ENCODE measurements at regions not wholly inside any gene's neighbourhood (a gene's known extent, or its start where the extent isn't known, plus 50 kb on each side); places are given as distances from the start of the nearest gene placed in this dataset.

DNA sequence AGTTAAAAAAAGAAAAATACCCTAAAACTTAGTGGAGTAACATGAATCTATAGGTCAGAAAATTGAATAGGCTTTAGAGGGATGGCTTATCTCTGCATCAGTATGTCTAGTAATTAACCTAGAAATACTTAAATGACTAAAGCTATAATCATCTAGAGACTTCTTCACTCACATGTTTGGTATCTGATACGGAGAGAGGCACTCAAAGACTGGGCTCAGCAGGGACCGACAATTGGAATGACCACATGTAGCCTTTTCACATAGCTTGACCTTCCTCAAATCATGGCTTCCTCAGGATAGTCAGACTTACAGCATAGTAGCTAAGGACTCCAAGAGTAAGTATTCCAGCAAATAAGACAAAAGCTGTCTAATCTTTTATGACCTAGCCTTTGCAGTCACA, 105.3 kb upstream of the RORB start:
- Mint-ChIP-seq H3K27ac (ENCODE audit: unreplicated experiment) (no peak overlapping the region), H3K4me3 (ENCODE audit: unreplicated experiment) (no peak overlapping the region), H3K9me3 (ENCODE audit: unreplicated experiment) (no peaks in the 10 kb centered on the region), H3K27me3 (ENCODE audit: unreplicated experiment) (no peaks in the 10 kb centered on the region), H3K4me1 (ENCODE audit: unreplicated experiment) (no peaks in the 10 kb centered on the region), H3K36me3 (ENCODE audit: unreplicated experiment) (no peaks in the 10 kb centered on the region)
- TF ChIP-seq, protein P1, sequence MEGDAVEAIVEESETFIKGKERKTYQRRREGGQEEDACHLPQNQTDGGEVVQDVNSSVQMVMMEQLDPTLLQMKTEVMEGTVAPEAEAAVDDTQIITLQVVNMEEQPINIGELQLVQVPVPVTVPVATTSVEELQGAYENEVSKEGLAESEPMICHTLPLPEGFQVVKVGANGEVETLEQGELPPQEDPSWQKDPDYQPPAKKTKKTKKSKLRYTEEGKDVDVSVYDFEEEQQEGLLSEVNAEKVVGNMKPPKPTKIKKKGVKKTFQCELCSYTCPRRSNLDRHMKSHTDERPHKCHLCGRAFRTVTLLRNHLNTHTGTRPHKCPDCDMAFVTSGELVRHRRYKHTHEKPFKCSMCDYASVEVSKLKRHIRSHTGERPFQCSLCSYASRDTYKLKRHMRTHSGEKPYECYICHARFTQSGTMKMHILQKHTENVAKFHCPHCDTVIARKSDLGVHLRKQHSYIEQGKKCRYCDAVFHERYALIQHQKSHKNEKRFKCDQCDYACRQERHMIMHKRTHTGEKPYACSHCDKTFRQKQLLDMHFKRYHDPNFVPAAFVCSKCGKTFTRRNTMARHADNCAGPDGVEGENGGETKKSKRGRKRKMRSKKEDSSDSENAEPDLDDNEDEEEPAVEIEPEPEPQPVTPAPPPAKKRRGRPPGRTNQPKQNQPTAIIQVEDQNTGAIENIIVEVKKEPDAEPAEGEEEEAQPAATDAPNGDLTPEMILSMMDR (IDR thresholded peaks at IDR 0.05): no peak
- DNase-seq (ENCODE audit: extremely low spot score, unreplicated experiment): no peak

DNA sequence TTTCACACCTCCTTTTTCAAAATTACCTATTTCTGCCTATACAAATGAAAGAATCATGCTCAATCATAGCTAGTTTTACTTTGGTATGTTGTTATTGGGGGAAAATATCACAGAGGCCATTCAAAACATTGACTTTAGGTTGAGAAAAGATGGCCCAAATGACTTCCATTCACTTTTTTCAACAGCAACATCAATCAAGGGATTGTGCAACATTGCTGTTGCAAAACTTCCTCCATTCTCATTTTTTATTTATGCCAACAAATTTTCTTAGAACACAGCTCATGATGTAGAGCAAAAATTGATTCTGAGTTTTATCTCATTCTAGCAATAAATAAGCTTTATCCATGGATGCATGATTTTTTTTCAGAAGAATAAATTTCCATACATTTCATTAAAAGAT, 93.6 kb upstream of the RORB start:
- TF ChIP-seq, protein P1 (IDR thresholded peaks at IDR 0.05): no peak
- Mint-ChIP-seq H3K27ac (ENCODE audit: unreplicated experiment) (no peak overlapping the region), H3K4me1 (ENCODE audit: unreplicated experiment) (no peaks in the 10 kb centered on the region), H3K36me3 (ENCODE audit: unreplicated experiment) (no peaks in the 10 kb centered on the region), H3K9me3 (ENCODE audit: unreplicated experiment) (peaks cover 15% of the 10 kb centered on the region), H3K4me3 (ENCODE audit: unreplicated experiment) (no peak overlapping the region), H3K27me3 (ENCODE audit: unreplicated experiment) (no peaks in the 10 kb centered on the region)
- no peak for DNase-seq (ENCODE audit: extremely low spot score, unreplicated experiment)

DNA sequence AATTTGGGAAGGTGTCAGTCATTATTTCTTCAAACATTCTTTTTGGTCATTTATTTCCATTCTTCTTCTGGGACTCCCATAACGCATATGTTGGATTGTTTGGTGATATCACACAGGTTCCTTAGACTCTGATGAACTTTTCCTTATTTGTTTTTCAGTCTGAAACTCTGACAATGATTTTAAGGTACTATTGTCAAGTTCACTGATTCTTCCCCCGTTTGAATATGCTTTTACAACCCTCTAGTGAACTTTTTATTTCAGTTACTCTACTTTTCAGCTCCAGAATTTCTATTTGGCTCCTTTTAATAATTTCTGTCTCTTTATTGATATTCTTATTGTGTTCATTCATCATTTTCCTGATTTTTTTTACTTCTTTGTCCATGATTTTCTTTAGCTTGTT, 92.5 kb upstream of the RORB start:
- TF ChIP-seq, protein P1 (IDR thresholded peaks at IDR 0.05): no peak

DNA sequence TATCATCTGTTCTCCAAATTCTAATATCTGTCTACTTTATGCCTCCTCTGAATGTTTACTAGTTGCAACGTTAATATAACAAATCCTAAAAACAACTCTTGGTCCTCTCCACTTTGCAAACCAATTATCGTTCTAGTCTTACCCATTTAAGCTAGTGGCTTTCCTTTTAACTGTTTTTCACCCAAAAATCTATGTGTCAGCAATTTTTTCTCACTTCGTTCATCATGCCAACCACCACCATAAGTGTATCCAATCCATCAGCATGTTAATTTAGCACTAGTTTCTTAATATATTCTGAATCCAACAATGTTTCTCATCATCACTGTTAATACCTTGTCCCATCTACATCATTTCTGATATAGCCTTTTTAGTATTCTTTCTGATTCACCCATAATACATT, 90.0 kb upstream of the RORB start:
- H3K4me1 Mint-ChIP-seq (ENCODE audit: unreplicated experiment): no peaks in the 10 kb centered on the region
- H3K27me3 Mint-ChIP-seq (ENCODE audit: unreplicated experiment): no peaks in the 10 kb centered on the region
- no peak overlapping the region for H3K4me3 Mint-ChIP-seq (ENCODE audit: unreplicated experiment)
- H3K9me3 Mint-ChIP-seq (ENCODE audit: unreplicated experiment): peaks cover 11% of the 10 kb centered on the region
- no peaks in the 10 kb centered on the region for H3K36me3 Mint-ChIP-seq (ENCODE audit: unreplicated experiment)
- no peak for DNase-seq (ENCODE audit: extremely low spot score, unreplicated experiment)
- TF ChIP-seq, protein P1 (IDR thresholded peaks at IDR 0.05): no peak
- no peak overlapping the region for H3K27ac Mint-ChIP-seq (ENCODE audit: unreplicated experiment)

More for the DNA sequence above, 92.5 kb upstream of the RORB start:
- Mint-ChIP-seq H3K36me3 (ENCODE audit: unreplicated experiment) (no peaks in the 10 kb centered on the region), H3K4me1 (ENCODE audit: unreplicated experiment) (no peaks in the 10 kb centered on the region), H3K9me3 (ENCODE audit: unreplicated experiment) (peaks cover 11% of the 10 kb centered on the region), H3K4me3 (ENCODE audit: unreplicated experiment) (no peak overlapping the region), H3K27me3 (ENCODE audit: unreplicated experiment) (no peaks in the 10 kb centered on the region), H3K27ac (ENCODE audit: unreplicated experiment) (no peak overlapping the region)
- no peak for DNase-seq (ENCODE audit: extremely low spot score, unreplicated experiment)

DNA sequence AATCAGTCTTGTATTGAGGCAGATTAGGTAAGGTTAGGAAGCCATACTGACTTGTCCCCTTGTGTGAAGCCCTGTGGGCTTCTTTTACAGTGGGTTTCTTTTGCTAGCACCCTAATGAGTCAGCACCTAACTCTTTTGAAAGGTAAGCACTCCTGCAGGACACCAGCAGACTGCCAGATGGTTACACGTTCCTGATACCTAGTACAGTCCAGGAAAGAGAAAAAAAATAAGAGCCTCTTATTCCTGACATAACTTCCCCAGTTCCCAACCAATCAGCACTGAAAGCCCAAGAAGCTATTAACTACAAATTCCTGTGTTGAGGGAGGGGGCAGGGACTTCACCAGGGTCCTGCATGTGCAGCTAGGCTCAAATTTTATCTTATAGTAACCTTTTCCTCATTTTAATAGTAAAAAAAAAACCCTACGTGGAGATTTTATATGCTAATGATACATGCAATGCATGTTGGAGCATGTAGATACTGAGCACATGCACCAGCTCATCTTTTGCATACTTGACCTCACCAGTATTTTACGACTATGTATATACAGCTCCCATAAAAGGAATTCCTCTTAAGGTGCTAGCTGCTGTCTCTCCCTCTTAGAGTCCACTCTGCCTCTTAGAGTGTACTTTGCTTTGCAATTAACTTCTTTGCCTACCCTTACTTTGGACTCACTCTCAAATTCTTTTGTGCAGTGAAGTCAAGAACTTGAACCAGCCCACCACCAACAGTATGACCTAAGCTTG, 84.7 kb upstream of the RORB start:
- Mint-ChIP-seq H3K9me3 (ENCODE audit: unreplicated experiment) (peaks cover 4% of the 10 kb centered on the region), H3K27ac (ENCODE audit: unreplicated experiment) (no peak overlapping the region), H3K27me3 (ENCODE audit: unreplicated experiment) (no peaks in the 10 kb centered on the region), H3K36me3 (ENCODE audit: unreplicated experiment) (no peaks in the 10 kb centered on the region), H3K4me3 (ENCODE audit: unreplicated experiment) (no peak overlapping the region), H3K4me1 (ENCODE audit: unreplicated experiment) (no peaks in the 10 kb centered on the region)
- TF ChIP-seq, protein P1 (IDR thresholded peaks at IDR 0.05): no peak
- no peak for DNase-seq (ENCODE audit: extremely low spot score, unreplicated experiment)
